Transverse colon (tissue), 4 donors: ENCODE measurements at regions not wholly inside any gene's neighbourhood (a gene's known extent, or its start where the extent isn't known, plus 50 kb on each side); places are given as distances from the start of the nearest gene placed in this dataset.

ENCODE experiments used
- CTCF ChIP-seq, 5 experiments: fragments of 200-600 bp in 3 of 5; fragments of 450-650 bp in 2 of 5; sonication (generic) in 3 of 5; IDR thresholded peaks; 1 replicate in 2 of 5; 2 replicates in 3 of 5; pipeline ENCODE4 v1.5.1; 2016 to 2017; ENCODE audit warnings: antibody characterized with exemption in 5 of 5, inconsistent platforms in 3 of 5, mild to moderate bottlenecking in 2 of 5, moderate library complexity in 1 of 5
- EP300 ChIP-seq: sonication (generic); formaldehyde crosslinking; IDR thresholded peaks from one replicate; pipeline ENCODE4 v1.6.1; 2017; ENCODE audit warnings: antibody characterized with exemption, low read depth
- POLR2A ChIP-seq: fragments of 450-650 bp; IDR thresholded peaks from one replicate; pipeline ENCODE4 v1.6.1; 2016; ENCODE audit warnings: antibody characterized with exemption, mild to moderate bottlenecking, moderate library complexity
- POLR2AphosphoS5 ChIP-seq, 3 donors: sonication (generic); formaldehyde crosslinking; IDR thresholded peaks; one replicate each; pipeline ENCODE4 v1.6.1; 2016; ENCODE audit warnings: antibody characterized with exemption in 3 of 3

GRCh38 chr20:53769041-53769440 is 175.4 kb upstream of the ZNF217 start:
- TF ChIP-seq POLR2AphosphoS5 (IDR thresholded peaks at IDR 0.05): no peak
- TF ChIP-seq CTCF (IDR thresholded peaks at IDR 0.05): no peak
- TF ChIP-seq POLR2A: no peak
- TF ChIP-seq EP300: no peak
